Activated T-cell treated with anti-CD3 and anti-CD28 coated beads for 4 hours (primary cell): ENCODE measurements at regions not wholly inside any gene's neighbourhood (a gene's known extent, or its start where the extent isn't known, plus 50 kb on each side); places are given as distances from the start of the nearest gene placed in this dataset.
"Not testable (repeated sequence)": the region's sequence is repeated elsewhere in the genome, so short reads cannot be mapped to it uniquely, and the experiment has no call there.

Experiments used
- DNase-seq: peaks from one replicate; pipeline ENCODE4 v3.0.0-alpha.2; 2020

- DNase-seq: no peak
Measured at GRCh38 chr6:103504501-103505154, 1355.1 kb downstream of the HACE1 start.

DNA sequence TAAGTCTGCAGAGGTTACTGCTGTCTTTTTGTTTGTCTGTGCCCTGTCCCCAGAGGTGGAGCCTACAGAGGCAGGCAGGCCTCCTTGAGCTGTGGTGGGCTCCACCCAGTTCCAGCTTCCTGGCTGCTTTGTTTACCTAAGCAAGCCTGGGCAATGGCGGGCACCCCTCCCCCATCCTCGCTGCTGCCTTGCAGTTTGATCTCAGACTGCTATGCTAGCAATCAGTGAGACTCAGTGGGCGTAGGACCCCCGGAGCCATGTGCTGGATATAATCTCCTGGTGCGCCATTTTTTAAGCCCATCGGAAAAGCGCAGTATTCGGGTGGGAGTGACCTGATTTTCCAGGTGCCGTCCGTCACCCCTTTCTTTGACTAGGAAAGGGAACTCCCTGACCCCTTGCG, 1363.1 kb downstream of the HACE1 start:
- DNase-seq: not testable (repeated sequence)

DNA sequence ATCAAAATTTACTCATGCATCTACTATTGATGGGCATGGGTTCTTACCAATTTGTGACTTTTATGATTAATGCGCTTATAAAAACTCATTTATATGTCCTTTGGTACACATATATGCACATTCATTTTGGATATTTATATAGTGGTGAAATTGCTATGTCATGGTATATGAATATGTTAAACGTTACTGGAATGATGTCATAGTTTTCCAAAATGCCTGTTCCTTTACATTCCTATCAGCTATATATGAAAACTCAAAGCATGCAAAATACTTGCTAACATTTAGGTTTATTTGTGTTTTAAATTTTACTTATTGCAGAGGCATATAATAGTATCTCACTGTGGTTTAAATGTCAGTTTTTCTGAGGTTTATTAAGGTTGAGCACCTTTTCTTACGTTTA, 1403.1 kb downstream of the HACE1 start:
- no peak for DNase-seq

- no peak for DNase-seq
Measured at GRCh38 chr6:103455275-103455674, 1404.4 kb downstream of the HACE1 start.

DNA sequence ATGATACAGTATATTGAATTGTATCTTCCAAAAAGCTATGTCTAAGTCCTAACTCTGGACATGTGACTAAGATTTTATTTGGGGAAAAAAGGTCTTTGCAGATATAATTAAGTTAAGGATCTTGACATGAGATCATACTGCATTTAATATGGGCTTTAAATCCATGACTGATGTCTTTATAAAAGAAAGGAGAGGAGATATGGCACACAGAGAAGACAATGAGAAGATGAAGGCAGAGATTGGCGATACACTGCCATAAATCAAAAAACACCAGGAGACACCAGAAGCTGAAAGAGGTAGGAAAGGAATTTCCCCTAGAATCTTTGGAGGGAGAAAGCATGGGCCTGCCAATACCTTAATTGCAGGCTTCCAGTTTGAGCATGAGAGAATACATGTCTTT, 1450.2 kb downstream of the HACE1 start:
- DNase-seq: no peak

DNA sequence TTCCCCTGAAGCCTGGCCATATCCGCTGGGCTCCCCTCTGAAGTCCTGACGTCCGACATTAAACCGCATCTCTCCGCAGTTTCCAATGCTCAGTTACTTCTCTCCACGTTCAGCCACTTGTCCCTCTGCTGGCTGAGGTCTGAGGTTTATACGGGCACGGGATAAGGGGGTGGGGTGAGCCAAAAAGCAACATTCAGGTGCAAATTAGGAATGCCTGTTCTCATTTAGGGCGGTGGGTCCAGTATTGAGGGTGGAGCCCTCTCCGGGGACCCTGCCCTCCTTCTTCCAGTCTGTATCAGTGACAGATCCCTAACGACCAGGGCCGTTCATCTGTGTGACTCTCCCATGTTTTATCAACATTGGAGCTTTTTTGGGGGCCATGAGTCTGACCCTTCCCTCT, 1454.4 kb downstream of the HACE1 start:
- no peak for DNase-seq

- DNase-seq: no peak
Measured at GRCh38 chr6:103404799-103405198, 1454.9 kb downstream of the HACE1 start.

DNA sequence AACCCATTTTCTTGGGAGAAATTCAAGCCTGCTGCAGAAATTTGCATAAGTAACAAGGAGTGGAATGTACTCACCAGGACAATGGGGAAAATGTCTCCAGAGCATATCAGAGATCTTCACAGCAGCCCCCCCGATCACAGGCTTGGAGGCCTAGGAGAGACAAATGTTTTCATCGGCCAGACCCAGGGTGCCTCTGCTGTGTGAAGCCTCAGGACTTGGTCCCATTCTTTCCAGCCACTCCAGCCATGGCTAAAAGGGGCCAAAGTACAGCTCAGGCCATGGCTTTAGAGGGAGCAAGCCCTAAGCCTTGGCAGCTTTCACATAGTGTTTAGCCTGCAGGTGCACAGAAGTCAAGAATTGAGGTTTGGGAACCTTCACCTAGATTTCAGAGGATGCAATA, 1463.0 kb downstream of the HACE1 start:
- DNase-seq: no peak

DNA sequence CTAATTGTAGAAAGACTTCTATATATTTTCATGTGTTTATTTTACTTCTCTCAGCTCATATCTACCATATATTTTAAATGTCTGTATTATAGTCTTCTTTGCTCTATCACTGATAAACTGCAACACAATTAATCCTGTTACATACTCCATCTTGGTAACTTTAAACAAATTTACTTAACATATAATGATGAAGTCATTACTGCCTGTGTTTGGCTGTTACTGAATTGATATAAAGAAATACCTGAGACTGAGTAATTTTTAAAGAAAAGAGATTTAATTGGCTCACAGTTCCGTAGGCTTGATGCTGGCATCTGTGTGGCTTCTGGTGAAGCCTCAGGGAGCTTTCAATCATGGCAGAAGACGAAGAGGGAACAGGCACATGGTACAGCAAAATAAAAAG, 1480.4 kb downstream of the HACE1 start:
- DNase-seq: no peak

GRCh38 chr6:103367212-103367611, 1492.5 kb downstream of the HACE1 start:
- no peak for DNase-seq

DNA sequence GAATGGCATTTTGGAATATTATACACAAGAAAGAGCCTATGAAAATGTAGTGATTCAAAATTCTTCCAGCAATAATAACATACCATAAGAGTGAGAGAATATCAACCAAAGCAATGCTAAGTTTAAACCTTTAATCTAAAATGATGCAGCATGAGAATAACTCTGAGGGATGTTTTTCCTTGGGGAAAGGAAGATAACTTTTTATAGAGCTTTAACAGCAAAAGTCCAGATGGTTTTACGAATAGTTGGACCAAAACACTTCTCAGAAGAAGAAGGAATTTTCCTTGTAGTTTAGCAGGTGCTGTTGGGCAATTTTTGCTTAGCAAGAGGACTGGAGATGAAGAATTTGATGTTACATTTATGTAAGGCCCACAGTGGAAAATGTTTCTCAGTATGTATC, 1503.2 kb downstream of the HACE1 start:
- no peak for DNase-seq

- DNase-seq: no peak
Measured at GRCh38 chr6:103344554-103345163, 1515.1 kb downstream of the HACE1 start.

DNA sequence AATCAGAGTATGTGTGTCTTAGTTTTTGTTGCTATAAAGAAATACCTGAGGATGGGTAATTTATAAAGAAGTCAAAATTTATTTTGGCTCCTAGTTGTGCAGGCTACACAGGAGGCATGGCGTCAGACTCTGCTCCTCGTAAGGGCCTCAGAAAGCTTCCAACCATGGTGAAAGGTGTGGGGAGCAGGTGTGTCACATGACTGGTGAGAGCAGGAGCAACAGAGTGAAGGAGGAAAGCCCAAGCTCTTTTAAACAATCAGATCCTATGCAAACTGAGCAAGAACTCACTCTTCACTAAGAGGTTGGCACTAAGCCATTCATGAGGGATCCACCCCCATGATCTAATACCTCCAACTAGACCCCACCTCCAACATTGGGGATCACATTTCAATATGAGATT, 1524.3 kb downstream of the HACE1 start:
- no peak for DNase-seq

DNA sequence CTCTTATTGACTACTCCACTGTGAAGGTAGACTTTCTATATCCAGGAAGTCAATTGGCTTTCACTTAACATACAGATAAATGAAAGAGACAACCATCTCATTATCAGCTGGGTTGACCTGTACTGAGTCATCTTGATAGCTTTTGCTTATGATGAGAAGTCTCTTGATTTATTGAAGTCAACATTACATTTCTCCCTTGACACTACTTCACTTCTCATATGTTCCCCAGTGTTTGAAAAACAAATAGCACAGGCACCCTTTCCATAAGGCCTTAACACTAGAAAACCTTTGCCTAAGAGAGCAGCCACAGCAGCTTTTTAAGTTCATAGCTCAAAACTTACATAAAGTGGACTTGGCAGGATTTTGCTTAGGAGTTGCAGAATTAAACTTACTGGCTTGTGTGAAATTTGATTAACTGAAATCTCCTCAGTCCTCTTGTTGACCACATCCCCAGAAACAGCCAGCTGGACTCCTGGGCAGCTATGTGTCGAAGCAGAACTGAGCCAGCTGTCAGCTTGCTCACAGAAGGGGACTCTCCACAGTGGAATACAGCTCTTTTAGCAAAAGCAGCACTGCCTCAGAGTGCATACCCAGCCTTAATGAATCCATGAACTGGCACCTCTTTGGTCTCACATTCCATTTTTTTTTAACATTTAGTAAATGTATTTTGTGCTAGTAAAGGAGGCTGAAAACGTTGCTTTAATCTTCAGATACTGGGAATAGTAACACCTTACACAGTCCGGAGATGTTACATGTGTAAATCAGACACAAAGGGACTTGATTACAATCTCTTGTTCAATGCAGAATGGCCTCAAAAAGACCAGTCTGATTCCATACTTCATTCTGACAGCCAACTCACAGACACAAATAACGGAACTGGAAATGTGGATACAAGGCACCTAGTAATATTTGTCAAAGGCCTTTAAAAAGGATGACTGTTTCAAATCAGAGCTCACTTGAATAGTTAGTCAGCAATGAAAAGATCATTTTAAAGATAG, 1532.7 kb downstream of the HACE1 start:
- no peak for DNase-seq

GRCh38 chr6:103313432-103313831, 1546.3 kb downstream of the HACE1 start:
- no peak for DNase-seq

DNA sequence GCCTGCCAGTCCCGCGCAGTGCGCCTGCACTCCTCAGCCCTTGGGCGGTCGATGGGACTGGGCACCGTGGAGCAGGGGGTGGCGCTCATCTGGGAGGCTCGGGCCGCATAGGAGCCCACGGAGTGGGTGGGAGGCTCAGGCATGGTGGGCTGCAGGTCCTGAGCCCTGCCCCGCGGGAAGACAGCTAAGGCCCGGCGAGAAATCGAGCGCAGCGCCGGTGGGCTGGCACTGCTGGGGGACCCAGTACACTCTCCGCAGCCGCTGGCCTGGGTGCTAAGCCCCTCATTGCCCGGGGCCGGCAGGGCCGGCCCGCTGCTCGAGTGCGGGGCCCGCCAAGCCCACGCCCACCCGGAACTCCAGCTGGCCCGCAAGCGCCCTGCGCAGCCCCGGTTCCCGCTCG, 1565.3 kb downstream of the HACE1 start:
- not testable (repeated sequence) for DNase-seq

- DNase-seq: no peak
Measured at GRCh38 chr6:103284835-103285234, 1574.9 kb downstream of the HACE1 start.

- no peak for DNase-seq
Measured at GRCh38 chr6:103280417-103280816, 1579.3 kb downstream of the HACE1 start.

DNA sequence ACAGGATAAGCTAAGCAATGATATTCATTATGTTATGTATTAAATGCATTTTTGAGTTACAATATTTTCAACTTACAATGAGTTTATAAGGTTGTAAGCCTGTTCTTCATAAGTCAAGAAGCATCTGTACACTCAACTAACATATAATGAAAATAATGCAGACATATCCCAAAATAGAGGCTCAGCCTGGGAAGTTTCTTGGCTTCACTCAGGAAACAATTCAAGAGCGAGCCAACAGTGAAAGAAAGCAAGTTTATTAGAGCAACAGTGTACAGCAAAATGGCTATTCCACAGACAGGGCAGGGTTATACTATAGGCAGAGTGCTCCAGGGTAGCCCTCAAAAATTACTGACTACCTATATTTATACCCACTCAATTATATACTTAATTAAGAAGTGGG, 1581.8 kb downstream of the HACE1 start:
- DNase-seq: no peak

DNA sequence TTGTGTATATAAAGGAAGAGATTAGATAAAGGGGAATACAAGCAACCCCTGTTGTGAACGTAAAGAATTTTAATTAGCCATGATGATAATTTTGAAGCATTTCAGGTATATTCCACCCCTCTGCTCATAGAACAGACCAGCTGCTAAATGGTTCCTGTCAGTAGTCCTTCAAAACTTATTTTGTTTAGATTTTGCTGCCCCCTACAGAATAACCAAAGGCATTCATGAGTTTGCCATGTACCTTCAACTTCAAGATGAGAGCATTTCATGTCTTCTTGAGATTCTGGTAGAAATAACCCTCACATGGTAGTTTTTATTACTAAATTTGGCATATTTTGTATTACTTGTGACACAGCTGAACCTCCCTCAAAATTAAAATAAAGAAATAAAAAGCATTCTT, 1586.7 kb downstream of the HACE1 start:
- DNase-seq: no peak

- DNase-seq: no peak
Measured at GRCh38 chr6:103269581-103269980, 1590.1 kb downstream of the HACE1 start.

DNA sequence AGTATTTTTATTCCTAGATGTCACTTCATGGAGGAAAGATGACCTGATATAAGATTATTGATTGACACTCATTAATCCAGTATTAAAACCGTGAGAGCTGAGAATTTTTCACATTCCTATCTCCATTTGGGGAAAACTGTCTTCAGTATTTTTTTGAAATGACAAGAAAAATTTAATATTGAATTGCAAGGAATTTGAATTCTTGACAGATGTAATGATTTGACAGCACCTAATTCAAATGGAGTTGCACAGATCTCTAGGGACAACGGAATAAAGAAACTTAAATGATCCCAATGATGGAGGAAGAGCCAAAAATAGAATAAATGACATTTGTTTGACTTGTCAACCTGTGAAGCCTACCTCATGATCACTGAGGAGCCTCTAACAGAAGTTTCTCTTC, 1591.4 kb downstream of the HACE1 start:
- DNase-seq: no peak

GRCh38 chr6:103264020-103264419, 1595.7 kb downstream of the HACE1 start:
- DNase-seq: no peak

DNA sequence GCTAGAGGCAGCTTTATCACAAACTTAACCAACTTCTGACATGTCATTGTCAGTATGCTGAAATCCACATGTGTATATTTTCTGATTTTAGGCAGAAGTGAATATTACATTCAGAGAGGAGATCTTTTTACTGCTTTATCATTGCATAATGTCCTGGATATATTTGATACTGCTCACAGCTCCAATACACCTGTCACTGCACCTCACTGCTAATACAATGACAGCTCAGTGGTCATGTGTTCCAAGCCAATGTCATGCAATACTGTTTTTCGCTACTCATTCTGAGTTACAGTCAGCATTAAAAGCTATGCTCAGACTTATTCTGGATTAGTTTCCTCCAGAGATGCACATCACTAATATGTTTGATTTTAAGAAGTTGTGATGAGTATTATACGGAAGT, 1604.6 kb downstream of the HACE1 start:
- DNase-seq: no peak
